ENCODE measurements at regions not wholly inside any gene's neighbourhood (a gene's known extent, or its start where the extent isn't known, plus 50 kb on each side); places are given as distances from the start of the nearest gene placed in this dataset.
"Not testable (repeated sequence)": the region's sequence is repeated elsewhere in the genome, so short reads cannot be mapped to it uniquely, and the experiment has no call there.

- no peak for DNase-seq (ENCODE audit: low read depth)
Measured at GRCh38 chr3:127520993-127521392, 69.5 kb downstream of the TPRA1 start.

GRCh38 chr3:127518456-127519081 is 72.0 kb downstream of the TPRA1 start:
- no peak for DNase-seq (ENCODE audit: low read depth)

DNA sequence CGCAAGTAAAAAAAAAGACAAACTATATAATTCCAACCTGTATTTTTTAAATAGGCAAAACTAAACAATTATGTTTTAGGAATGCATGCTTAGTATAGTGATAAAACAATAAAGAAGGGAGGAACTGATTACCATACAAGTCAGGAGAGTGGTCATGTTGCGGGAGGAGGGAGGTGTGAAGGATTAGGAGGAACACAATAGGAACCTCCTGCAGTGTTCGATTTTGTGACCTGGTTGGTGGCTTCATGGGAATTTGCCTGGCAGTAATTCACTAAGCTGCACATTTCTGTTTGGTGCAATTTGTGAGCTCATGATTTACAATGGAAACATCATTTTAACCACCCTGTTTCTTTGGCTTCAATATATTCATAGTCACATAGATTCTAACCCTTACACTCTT is 78.3 kb downstream of the TPRA1 start:
- DNase-seq (ENCODE audit: low read depth) = no peak

- no peak for DNase-seq (ENCODE audit: low read depth)
Measured at GRCh38 chr3:127501177-127501576, 89.4 kb downstream of the TPRA1 start.

GRCh38 chr3:127497676-127498075 is 92.9 kb downstream of the TPRA1 start:
- DNase-seq (ENCODE audit: low read depth) = no peak

- DNase-seq (ENCODE audit: low read depth) = no peak
Measured at GRCh38 chr3:127497166-127497565, 93.4 kb downstream of the TPRA1 start.

- no peak for DNase-seq (ENCODE audit: low read depth)
Measured at GRCh38 chr3:127495821-127496655, 94.5 kb downstream of the TPRA1 start.

DNA sequence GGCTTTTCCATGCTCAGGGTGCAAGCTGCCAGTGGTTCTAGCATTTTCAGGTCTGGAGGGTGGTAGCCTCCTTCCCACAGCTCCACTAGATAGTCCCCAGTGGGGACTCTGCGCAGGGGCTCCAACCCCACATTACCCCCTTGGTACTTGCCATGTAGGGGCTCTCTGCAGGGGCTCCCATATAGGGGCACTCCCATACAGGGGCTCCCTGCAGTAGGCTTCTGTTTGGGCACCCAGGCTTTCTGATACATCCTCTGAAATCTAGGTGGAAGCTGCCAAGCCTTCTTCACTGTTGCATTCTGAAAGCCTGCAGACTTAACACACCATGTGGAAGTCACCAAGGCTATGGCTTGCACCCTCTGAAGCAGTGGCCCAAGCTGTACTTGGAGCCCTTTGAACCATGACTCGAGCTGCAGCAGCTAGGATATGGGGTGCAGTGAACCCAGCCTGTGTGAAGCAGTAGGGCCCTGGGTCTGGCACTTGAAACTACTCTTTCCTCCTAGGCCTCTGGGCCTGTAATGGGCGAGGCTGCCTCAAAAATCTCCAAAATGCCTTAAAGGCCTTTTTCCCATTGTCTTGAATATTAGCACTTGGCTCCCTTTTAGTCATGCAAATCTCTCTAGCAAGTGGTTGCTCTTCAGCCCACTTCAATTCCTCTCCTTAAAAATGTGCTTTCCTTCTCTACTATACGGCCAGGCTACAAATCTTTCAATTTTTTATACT is 96.4 kb downstream of the TPRA1 start:
- DNase-seq (ENCODE audit: low read depth) = no peak

DNA sequence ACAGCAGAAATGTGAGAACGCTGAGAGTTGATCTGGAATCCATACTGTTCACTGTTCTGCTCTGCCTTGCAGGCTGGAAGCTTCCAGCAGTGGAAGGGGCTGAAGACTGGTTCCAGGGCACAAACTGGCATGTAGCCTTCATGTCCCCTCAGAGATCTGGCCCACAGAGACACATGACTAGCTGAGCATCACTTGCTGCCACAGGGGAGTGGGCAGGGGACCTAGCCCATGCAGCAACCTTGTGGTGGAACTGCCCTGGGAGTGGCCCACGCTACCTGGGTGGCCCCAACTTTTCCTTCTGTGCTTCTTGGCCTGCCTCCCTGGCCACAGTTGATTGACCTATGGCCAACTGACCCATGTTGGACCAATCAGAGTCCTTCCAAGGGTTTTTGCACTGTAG is 98.1 kb downstream of the TPRA1 start:
- no peak for DNase-seq (ENCODE audit: low read depth)

DNA sequence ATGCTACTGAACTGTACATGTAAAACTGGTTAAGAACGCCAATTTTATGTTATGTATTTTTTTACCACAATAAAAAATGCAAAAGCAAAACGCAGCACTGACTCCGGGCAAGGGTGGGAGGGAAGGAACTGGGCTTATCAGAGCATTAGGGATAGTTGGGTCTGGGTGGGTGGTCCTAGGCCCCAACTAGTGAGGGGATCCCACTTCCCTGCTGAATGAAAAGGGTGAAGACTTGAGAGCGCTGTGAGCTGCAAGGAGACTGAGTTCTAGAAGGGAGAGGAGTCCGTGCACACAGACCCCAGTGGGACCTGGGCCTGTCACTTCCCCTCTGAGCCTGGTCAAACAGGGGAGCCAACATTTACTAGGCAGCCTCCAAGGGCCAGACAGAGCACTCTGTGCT is 98.6 kb downstream of the TPRA1 start:
- DNase-seq (ENCODE audit: low read depth) = no peak

- no peak for DNase-seq (ENCODE audit: low read depth)
Measured at GRCh38 chr3:127491323-127491722, 99.2 kb downstream of the TPRA1 start.

- DNase-seq (ENCODE audit: low read depth) = not testable (repeated sequence)
Measured at GRCh38 chr3:127491024-127491305, 99.6 kb downstream of the TPRA1 start.

- no peak for DNase-seq (ENCODE audit: low read depth)
Measured at GRCh38 chr3:127490271-127491023, 100.1 kb downstream of the TPRA1 start.

DNA sequence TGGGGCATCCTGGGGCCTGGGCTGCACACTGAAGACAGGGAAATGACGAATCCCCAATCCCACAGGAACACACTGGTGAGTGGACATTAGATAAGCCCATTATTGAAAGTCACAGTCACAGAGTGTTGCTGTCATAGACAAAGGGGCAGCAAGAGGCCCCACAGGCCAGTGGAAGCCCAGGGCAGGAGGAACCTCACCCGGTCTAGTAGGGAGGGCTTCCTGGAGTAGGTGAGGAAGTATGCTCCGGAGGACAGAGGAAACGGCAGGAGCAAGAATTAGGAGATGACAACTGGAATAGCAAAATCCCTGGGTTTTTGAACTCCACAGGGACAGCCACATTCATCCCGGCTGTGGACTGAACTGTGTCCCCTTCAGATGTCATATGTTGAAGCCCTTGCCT is 101.2 kb downstream of the TPRA1 start:
- no peak for DNase-seq (ENCODE audit: low read depth)

DNA sequence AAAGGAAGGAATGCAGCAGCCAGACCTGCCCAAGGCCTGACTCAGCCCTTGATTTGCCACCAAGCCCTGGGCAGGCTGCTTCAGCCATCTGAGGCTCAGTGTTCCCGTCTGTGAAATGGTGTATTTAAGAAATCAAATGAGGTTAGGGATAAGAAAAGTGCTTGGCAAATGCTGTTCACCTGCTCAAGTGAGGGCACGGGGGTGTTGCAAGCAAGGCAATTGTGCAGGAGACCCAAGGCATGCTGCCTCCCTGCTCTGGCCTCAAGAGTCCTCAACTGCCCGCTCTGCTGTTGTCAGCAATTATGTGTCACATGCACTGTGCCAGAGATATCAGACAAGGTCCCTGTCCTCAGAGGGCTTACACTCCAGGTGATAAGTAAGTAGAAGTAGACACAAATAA is 101.8 kb downstream of the TPRA1 start:
- no peak for DNase-seq (ENCODE audit: low read depth)

DNA sequence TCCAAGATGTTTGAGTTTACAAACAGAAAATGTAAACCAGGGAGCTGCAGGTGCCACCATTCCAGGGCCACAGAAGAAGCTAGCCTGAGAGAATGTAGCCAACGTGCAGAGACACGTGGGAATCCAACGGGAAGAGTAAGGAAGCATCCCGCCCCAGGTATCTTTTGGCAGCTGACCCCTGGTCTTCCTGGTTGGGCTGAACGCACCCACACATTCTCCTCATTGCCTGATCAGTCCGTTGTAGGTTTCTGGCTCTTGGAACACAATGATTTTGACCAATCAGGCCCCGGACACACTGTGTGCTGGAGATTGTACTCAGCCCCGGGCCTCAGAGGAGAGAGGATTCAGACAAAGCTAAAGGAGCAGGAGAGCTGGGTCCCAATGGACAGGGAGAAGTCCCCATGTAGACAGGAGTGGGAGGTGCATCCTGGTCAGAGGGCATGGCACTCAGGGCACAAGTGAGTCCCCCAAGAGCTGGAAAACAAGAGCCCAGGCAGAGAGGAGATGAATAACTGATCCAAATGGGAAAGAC is 102.3 kb downstream of the TPRA1 start:
- DNase-seq (ENCODE audit: low read depth) = no peak

DNA sequence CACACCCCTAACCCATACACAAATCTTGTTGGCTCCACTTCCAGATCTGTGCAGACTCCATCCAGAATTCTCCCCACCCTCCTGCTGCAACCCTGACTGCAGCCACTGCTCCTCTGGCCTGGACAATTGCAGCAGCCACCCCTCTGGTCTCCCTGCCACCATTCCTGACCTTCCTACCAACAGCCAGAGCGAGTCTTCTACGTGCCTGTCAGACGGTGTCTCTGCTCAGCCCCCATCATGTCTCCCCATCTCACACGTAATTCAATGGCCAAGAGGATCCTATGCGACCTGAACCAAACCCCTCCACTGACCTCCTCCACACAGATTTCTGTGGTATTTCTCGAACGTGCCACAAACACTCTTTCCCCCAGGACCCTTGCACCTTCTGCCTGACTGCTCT is 103.3 kb downstream of the TPRA1 start:
- DNase-seq (ENCODE audit: low read depth) = no peak

DNA sequence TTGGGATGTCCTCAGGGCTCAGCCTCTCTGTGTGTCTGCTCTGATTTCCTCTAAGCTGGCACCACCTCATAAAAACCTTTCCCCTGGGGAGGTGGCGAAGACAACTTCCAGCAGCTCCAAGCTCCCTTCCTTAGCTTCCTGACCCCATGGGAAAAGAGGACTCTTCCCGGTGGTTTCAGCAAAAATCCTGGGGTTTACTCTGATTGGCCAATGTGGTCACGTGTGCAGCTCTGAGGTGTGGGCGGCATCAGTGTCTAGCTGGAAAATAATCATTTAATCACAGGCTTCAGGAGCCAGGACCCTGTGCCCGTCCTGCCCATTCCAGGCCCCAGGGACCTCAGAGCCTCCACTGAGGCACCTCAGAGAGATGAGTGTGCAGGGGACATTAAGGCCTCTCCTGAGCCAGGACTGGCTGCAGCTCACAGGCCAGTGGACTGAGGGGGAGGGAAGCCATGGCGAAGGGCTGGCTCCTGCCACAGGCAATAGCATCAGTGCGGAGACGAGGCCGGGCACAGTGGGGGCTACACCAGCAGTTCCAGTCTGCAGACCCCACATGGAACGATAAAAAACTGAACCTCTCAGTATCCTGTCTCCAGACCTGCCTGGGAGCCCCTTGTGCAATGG is 104.1 kb downstream of the TPRA1 start:
- no peak for DNase-seq (ENCODE audit: low read depth)

DNA sequence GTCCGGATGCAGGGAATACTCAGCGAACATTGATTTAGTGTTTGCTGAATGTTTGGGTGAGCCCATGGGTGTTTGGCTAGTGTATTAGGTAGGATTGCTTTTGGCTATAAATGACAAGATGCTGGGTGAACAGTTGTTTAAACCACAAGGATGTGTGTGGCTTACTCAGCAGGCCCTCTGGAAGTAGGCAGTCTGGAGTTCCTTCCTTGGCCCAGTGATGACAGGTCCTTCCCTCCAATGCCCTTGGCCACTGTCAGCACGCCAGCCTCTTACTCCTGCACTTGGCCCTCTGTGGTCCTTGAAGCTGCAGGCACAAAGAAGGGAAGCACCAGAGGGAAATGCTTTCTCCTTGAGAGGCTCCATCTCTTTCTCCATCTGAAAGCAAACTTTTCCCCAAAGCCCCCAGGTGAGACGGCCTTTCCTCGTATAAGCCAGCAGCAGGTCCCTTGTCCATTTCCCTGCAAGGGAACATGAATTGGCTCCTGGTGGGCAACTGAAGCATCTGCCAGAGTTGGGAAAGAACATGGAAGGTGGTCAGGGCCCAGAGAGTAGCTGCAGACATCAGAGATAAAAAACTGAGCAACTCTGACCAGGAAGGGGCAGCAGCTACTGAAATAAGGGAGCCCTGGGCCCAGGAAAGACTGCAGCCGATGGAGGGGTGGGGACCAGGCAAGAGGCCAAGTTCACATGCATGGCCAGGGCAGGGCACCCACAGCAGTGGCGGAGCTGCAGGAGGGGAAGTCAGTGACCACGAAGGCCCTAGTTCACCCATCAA is 105.0 kb downstream of the TPRA1 start:
- no peak for DNase-seq (ENCODE audit: low read depth)

GRCh38 chr3:127484601-127485388 is 105.7 kb downstream of the TPRA1 start:
- DNase-seq (ENCODE audit: low read depth) = peak; percentile 12
